HEK293 (cell line): ENCODE measurements at regions not wholly inside any gene's neighbourhood (a gene's known extent, or its start where the extent isn't known, plus 50 kb on each side); places are given as distances from the start of the nearest gene placed in this dataset.

ENCODE experiments used
- CTCF ChIA-PET: fragments of 350-600 bp; formaldehyde crosslinking; extraction: SDS; loops from one replicate; lab custom pipeline; 2021; ENCODE audit warnings: antibody characterized with exemption; lab: Yijun Ruan, JAX
- POLR2A ChIA-PET: fragments of 300-600 bp; formaldehyde crosslinking; extraction: SDS; loops from one replicate; lab custom pipeline; 2020; ENCODE audit warnings: antibody characterized with exemption, inconsistent platforms; lab: Yijun Ruan, JAX
- H3K27ac ChIP-seq: fragments of 200-500 bp; sonication (Bioruptor generic); 2 replicates; pipeline ENCODE4 v1.5.1; 2014; ENCODE audit warnings: low read depth, low read length, control low read depth, inconsistent platforms; ENCODE audit errors: extremely low read depth
- H3K36me3 ChIP-seq, 2 experiments: fragments of 200-500 bp in 1 of 2; sonication (Bioruptor generic) in 1 of 2; 1 replicate in 1 of 2; 2 replicates in 1 of 2; pipeline ENCODE4 v1.5.1; 2014 to 2017; ENCODE audit warnings: inconsistent platforms in 2 of 2, low read length in 2 of 2; ENCODE audit not compliant: control insufficient read depth in 2 of 2, insufficient read depth in 1 of 2
- H3K4me1 ChIP-seq: fragments of 200-500 bp; sonication (Bioruptor generic); 2 replicates; pipeline ENCODE4 v1.5.1; 2014; ENCODE audit warnings: mild to moderate bottlenecking, low read length, inconsistent platforms; ENCODE audit not compliant: control insufficient read depth, insufficient read depth
- H3K4me3 ChIP-seq: 2 replicates; pipeline ENCODE4 v1.5.1; 2011; ENCODE audit warnings: low read depth, mild to moderate bottlenecking, control low read depth, low read length, moderate library complexity
- H3K9me3 ChIP-seq: fragments of 200-500 bp; sonication (Bioruptor generic); 2 replicates; pipeline ENCODE4 v1.5.1; 2014; ENCODE audit warnings: low read depth, low read length, inconsistent platforms; ENCODE audit not compliant: control insufficient read depth, insufficient read depth
- KLF8 ChIP-seq: fragments of 450-650 bp; formaldehyde crosslinking; IDR thresholded peaks from 2 replicates; pipeline ENCODE4 v1.5.1; 2016; ENCODE audit warnings: missing biosample characterization, missing genetic modification characterization
- ZBTB26 ChIP-seq: fragments of 450-650 bp; formaldehyde crosslinking; optimal IDR thresholded peaks from 2 replicates; pipeline ENCODE3; 2016; ENCODE audit warnings: missing biosample characterization, mild to moderate bottlenecking, missing genetic modification characterization
- ZFP69B ChIP-seq: fragments of 450-650 bp; formaldehyde crosslinking; IDR thresholded peaks from 2 replicates; pipeline ENCODE4 v1.5.1; 2016; ENCODE audit warnings: missing biosample characterization, missing genetic modification characterization
- ZNF148 ChIP-seq: fragments of 450-650 bp; formaldehyde crosslinking; IDR thresholded peaks from 2 replicates; pipeline ENCODE4 v1.5.0; 2017; ENCODE audit warnings: missing biosample characterization, missing genetic modification characterization, borderline replicate concordance
- ZNF157 ChIP-seq: fragments of 450-650 bp; formaldehyde crosslinking; IDR thresholded peaks from 2 replicates; pipeline ENCODE4 v1.5.1; 2016; ENCODE audit warnings: missing biosample characterization, missing genetic modification characterization
- ZNF239 ChIP-seq: fragments of 450-650 bp; formaldehyde crosslinking; IDR thresholded peaks from 2 replicates; pipeline ENCODE4 v1.5.1; 2016; ENCODE audit warnings: missing biosample characterization, missing genetic modification characterization
- ZNF335 ChIP-seq: fragments of 450-650 bp; formaldehyde crosslinking; conservative IDR thresholded peaks from 2 replicates; pipeline ENCODE4 v1.5.1; 2016; ENCODE audit warnings: missing biosample characterization, missing genetic modification characterization
- ZNF350 ChIP-seq: fragments of 450-650 bp; formaldehyde crosslinking; IDR thresholded peaks from 2 replicates; pipeline ENCODE4 v1.5.0; 2017; ENCODE audit warnings: missing biosample characterization, mild to moderate bottlenecking, missing genetic modification characterization
- ZNF354C ChIP-seq: fragments of 450-650 bp; formaldehyde crosslinking; IDR thresholded peaks from 2 replicates; pipeline ENCODE4 v1.5.1; 2016; ENCODE audit warnings: missing biosample characterization, missing genetic modification characterization, low read depth, borderline replicate concordance
- ZNF433 ChIP-seq: fragments of 450-650 bp; formaldehyde crosslinking; IDR thresholded peaks from 2 replicates; pipeline ENCODE4 v1.5.1; 2016; ENCODE audit warnings: missing biosample characterization, missing genetic modification characterization, low read depth
- ZNF510 ChIP-seq: fragments of 450-650 bp; formaldehyde crosslinking; IDR thresholded peaks from 2 replicates; pipeline ENCODE4 v1.5.1; 2018; ENCODE audit warnings: mild to moderate bottlenecking, missing genetic modification characterization, missing biosample characterization; ENCODE audit not compliant: insufficient replicate concordance
- ZNF549 ChIP-seq: fragments of 450-650 bp; IDR thresholded peaks from 2 replicates; pipeline ENCODE4 v1.5.1; 2018; ENCODE audit warnings: missing biosample characterization, missing genetic modification characterization, mild to moderate bottlenecking, inconsistent platforms, moderate library complexity
- ZNF621 ChIP-seq: fragments of 450-650 bp; formaldehyde crosslinking; IDR thresholded peaks from 2 replicates; pipeline ENCODE4 v1.5.1; 2017; ENCODE audit warnings: missing biosample characterization, missing genetic modification characterization
- ZNF623 ChIP-seq: fragments of 450-650 bp; formaldehyde crosslinking; IDR thresholded peaks from 2 replicates; pipeline ENCODE4 v1.5.1; 2016; ENCODE audit warnings: missing biosample characterization, missing genetic modification characterization
- TF ChIP-seq, protein P1 (sequence below): IDR thresholded peaks from 2 replicates; pipeline ENCODE4 v1.6.1; 2011; ENCODE audit warnings: mild to moderate bottlenecking, low read depth, low read length, borderline replicate concordance

- no peaks in the 10 kb centered on the region for H3K4me1 ChIP-seq
- TF ChIP-seq ZNF354C (tag by site-specific recombination) (no peak), ZNF510 (no peak), ZNF148 (no peak), KLF8 (tag by site-specific recombination) (no peak)
- TF ChIP-seq, protein P1, sequence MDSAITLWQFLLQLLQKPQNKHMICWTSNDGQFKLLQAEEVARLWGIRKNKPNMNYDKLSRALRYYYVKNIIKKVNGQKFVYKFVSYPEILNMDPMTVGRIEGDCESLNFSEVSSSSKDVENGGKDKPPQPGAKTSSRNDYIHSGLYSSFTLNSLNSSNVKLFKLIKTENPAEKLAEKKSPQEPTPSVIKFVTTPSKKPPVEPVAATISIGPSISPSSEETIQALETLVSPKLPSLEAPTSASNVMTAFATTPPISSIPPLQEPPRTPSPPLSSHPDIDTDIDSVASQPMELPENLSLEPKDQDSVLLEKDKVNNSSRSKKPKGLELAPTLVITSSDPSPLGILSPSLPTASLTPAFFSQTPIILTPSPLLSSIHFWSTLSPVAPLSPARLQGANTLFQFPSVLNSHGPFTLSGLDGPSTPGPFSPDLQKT = no peak
- TF ChIP-seq, all 188 proteins: peak for 0
- no peaks in the 10 kb centered on the region for H3K36me3 ChIP-seq
- ChIA-PET CTCF (no interaction called here), POLR2A (no interaction called here)
- no peak overlapping the region for H3K4me3 ChIP-seq
- H3K27ac ChIP-seq = no peak overlapping the region
- no peaks in the 10 kb centered on the region for H3K9me3 ChIP-seq
Measured at GRCh38 chr7:156095908-156096539, 283.8 kb upstream of the SHH start.

DNA sequence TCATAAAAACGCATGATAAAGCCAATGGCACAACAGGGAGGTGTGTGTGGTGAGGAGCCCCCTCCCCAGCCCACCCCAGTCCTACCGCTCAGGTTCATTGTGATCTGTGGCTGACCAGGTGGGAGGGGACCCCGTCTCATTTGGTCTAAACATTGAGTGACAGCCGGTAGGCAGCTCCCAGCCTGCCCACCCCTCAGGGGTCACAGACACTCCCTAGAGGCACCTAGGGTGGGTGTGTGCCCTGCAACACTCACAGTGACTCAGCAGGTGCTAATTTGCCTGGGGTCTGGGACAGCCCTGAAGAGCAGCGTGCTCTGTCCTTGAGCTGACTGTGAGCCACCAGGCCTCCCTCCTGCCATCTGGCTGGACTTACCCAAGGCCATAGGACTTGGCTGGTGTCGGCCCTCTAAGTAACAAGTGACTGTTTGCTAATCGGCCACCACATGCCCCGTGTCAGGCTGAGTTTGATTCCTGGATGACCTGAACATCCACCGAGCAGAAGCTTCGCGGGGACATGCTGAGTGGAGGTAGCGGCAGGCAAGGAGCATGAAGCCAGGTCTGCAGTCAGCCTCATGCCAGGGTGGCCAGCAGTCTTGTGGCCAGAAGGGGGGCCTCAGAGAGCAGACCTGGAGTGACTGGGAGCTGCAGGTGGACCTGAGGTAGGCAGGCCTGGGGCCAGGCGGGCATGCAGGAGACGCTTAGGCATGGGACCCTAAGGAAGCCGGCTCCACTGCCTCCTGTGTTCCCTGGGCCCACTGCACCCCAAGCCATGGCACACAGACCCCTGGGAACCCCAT, 282.3 kb upstream of the SHH start:
- no peak overlapping the region for H3K4me3 ChIP-seq
- CTCF ChIA-PET = no interaction called here
- H3K9me3 ChIP-seq = no peaks in the 10 kb centered on the region
- no peak overlapping the region for H3K27ac ChIP-seq
- POLR2A ChIA-PET = no interaction called here
- no peaks in the 10 kb centered on the region for H3K4me1 ChIP-seq
- TF ChIP-seq ZNF157 (no peak), ZBTB26 (tag by site-specific recombination) (no peak), ZNF335 (no peak), ZNF433 (tag by site-specific recombination) (no peak), ZNF549 (tag by site-specific recombination) (no peak), ZFP69B (tag by site-specific recombination) (no peak)
- TF ChIP-seq, all 188 proteins: peak for 0
- no peaks in the 10 kb centered on the region for H3K36me3 ChIP-seq

DNA sequence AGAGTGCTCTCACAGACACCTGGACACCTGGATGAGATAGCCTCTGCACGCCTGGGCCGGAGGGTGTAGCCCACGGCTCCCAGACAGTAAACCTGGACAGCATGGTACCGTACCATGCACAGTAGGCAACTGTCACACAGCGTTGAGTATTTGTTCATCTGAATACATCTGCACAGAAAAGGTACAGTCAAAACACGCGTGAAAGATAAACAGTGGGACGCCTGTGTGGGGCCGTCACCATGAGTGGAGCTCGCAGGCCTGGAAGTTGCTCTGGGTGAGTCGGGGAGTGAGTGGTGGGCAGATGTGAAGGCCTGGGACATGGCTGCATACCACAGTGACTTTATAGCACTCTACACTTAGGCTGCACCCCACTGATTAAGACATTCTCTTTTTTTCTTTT, 280.0 kb upstream of the SHH start:
- Histone ChIP-seq H3K4me3 (no peak overlapping the region), H3K36me3 (no peaks in the 10 kb centered on the region), H3K9me3 (no peaks in the 10 kb centered on the region), H3K27ac (no peak overlapping the region), H3K4me1 (no peaks in the 10 kb centered on the region)
- ChIA-PET CTCF (no interaction called here), POLR2A (no interaction called here)
- TF ChIP-seq ZNF623 (tag by site-specific recombination) (no peak), ZNF621 (tag by site-specific recombination) (no peak), ZNF350 (tag by site-specific recombination) (no peak), ZNF239 (tag by site-specific recombination) (no peak)
